SK-N-MC (cell line): ENCODE measurements at regions not wholly inside any gene's neighbourhood (a gene's known extent, or its start where the extent isn't known, plus 50 kb on each side); places are given as distances from the start of the nearest gene placed in this dataset.

Experiments
- EZH2 ChIP-seq: fragments of 200-600 bp; sonication (generic); IDR thresholded peaks from one replicate; pipeline ENCODE4 v1.6.1; 2017; ENCODE audit warnings: antibody characterized with exemption
- FOXP2 ChIP-seq: optimal IDR thresholded peaks from 2 replicates; pipeline ENCODE3; 2011; ENCODE audit warnings: mild to moderate bottlenecking, moderate library complexity; ENCODE audit not compliant: insufficient read depth; ENCODE audit errors: extremely low read length, control extremely low read depth
- POLR2AphosphoS5 ChIP-seq: IDR thresholded peaks from 2 replicates; pipeline ENCODE4 v1.6.1; 2012; ENCODE audit warnings: mild to moderate bottlenecking, low read depth, low read length, borderline replicate concordance

GRCh38 chr4:188603646-188604045 lies 464.4 kb downstream of the TRIML1 start:
- TF ChIP-seq EZH2: no peak
- no peak for TF ChIP-seq POLR2AphosphoS5
- TF ChIP-seq FOXP2: no peak
